Jurkat, Clone E6-1 (cell line): ENCODE measurements at regions not wholly inside any gene's neighbourhood (a gene's known extent, or its start where the extent isn't known, plus 50 kb on each side); places are given as distances from the start of the nearest gene placed in this dataset.
A peak's percentile ranks its signal among the peaks of the same experiment; 100 is the strongest.

Source experiments
- DNase-seq: peaks from one replicate; pipeline ENCODE4 v3.0.0-alpha.2; 2011; ENCODE audit warnings: low read depth, low spot score
- H3K4me3 ChIP-seq: 2 replicates; pipeline ENCODE4 v1.5.1; 2011; ENCODE audit warnings: mild to moderate bottlenecking, low read length, control low read depth, moderate library complexity

GRCh38 chr10:130492266-130492934, 356.2 kb downstream of the GLRX3 start:
- no peak for DNase-seq
- H3K4me3 ChIP-seq, result no peak overlapping the region

GRCh38 chr10:130493021-130493420, 356.8 kb downstream of the GLRX3 start:
- H3K4me3 ChIP-seq, result no peak overlapping the region
- no peak for DNase-seq

GRCh38 chr10:130493446-130494145, 357.4 kb downstream of the GLRX3 start:
- no peak for DNase-seq
- H3K4me3 ChIP-seq, result no peak overlapping the region

- no peak for DNase-seq
- H3K4me3 ChIP-seq, result no peak overlapping the region
Measured at GRCh38 chr10:130495116-130495862, 359.1 kb downstream of the GLRX3 start.

GRCh38 chr10:130495891-130496636, 359.9 kb downstream of the GLRX3 start:
- DNase-seq, result peak; percentile 8

GRCh38 chr10:130497056-130498010, 361.1 kb downstream of the GLRX3 start:
- H3K4me3 ChIP-seq, result no peak overlapping the region
- no peak for DNase-seq

More at GRCh38 chr10:130495891-130496636, 359.9 kb downstream of the GLRX3 start:
- H3K4me3 ChIP-seq, result no peak overlapping the region

- no peak for DNase-seq
- H3K4me3 ChIP-seq, result no peak overlapping the region
Measured at GRCh38 chr10:130498042-130498441, 361.9 kb downstream of the GLRX3 start.

GRCh38 chr10:130498934-130499333, 362.7 kb downstream of the GLRX3 start:
- no peak for DNase-seq
- H3K4me3 ChIP-seq, result no peak overlapping the region

- DNase-seq, result no peak
- no peak overlapping the region for H3K4me3 ChIP-seq
Measured at GRCh38 chr10:130499541-130499940, 363.4 kb downstream of the GLRX3 start.

- H3K4me3 ChIP-seq, result no peak overlapping the region
- DNase-seq, result no peak
Measured at GRCh38 chr10:130500261-130501000, 364.2 kb downstream of the GLRX3 start.

- H3K4me3 ChIP-seq, result no peak overlapping the region
- DNase-seq, result no peak
Measured at GRCh38 chr10:130507461-130507860, 371.3 kb downstream of the GLRX3 start.

- no peak for DNase-seq
- H3K4me3 ChIP-seq, result no peak overlapping the region
Measured at GRCh38 chr10:130509881-130510689, 373.9 kb downstream of the GLRX3 start.

GRCh38 chr10:130510755-130511154, 374.6 kb downstream of the GLRX3 start:
- DNase-seq, result no peak
- no peak overlapping the region for H3K4me3 ChIP-seq

- DNase-seq, result no peak
- H3K4me3 ChIP-seq, result no peak overlapping the region
Measured at GRCh38 chr10:130511766-130512165, 375.6 kb downstream of the GLRX3 start.

- H3K4me3 ChIP-seq, result no peak overlapping the region
- DNase-seq, result no peak
Measured at GRCh38 chr10:130512936-130513335, 376.7 kb downstream of the GLRX3 start.

- DNase-seq, result no peak
- no peak overlapping the region for H3K4me3 ChIP-seq
Measured at GRCh38 chr10:130513686-130514476, 377.7 kb downstream of the GLRX3 start.
